ENCODE measurements at regions not wholly inside any gene's neighbourhood (a gene's known extent, or its start where the extent isn't known, plus 50 kb on each side); places are given as distances from the start of the nearest gene placed in this dataset.

DNA sequence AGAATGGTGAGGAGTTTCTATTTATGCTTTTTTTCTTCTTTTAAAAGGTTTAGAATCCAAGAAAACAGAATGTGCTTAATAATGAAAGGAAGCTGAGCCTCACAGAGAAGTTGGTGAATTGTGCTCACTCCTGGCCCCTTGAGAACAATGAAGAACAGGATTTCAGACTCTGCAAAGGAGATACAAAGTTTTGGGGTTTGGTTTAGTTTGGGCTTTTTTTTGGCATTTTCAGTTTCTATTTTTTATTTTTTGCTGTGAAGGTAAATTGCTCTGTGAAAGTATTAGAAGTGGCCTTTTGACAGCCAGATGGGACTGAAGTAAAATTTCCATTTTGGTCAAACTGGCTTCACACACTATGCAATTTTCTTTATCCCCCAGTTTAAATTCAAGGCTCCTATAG is 247.3 kb upstream of the GYPC start:
- TF ChIP-seq, protein P1, sequence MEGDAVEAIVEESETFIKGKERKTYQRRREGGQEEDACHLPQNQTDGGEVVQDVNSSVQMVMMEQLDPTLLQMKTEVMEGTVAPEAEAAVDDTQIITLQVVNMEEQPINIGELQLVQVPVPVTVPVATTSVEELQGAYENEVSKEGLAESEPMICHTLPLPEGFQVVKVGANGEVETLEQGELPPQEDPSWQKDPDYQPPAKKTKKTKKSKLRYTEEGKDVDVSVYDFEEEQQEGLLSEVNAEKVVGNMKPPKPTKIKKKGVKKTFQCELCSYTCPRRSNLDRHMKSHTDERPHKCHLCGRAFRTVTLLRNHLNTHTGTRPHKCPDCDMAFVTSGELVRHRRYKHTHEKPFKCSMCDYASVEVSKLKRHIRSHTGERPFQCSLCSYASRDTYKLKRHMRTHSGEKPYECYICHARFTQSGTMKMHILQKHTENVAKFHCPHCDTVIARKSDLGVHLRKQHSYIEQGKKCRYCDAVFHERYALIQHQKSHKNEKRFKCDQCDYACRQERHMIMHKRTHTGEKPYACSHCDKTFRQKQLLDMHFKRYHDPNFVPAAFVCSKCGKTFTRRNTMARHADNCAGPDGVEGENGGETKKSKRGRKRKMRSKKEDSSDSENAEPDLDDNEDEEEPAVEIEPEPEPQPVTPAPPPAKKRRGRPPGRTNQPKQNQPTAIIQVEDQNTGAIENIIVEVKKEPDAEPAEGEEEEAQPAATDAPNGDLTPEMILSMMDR (conservative IDR thresholded peaks at IDR 0.05; ENCODE audit: low read length) = no peak
- TF ChIP-seq EZH2phosphoT487 (IDR thresholded peaks at IDR 0.05; ENCODE audit: borderline replicate concordance) = no peak

Measured in Loucy (cell line).